SK-N-SH treated with all-trans-retinoic acid at 6 μM for 48 hours (cell line): ENCODE measurements at regions not wholly inside any gene's neighbourhood (a gene's known extent, or its start where the extent isn't known, plus 50 kb on each side); places are given as distances from the start of the nearest gene placed in this dataset.

ENCODE experiments used
- CREB5 ChIP-seq: fragments of 250-450 bp; sonication (Bioruptor Pico); IDR thresholded peaks from 2 replicates; pipeline ENCODE4 v1.5.1; 2020; ENCODE audit warnings: low read depth, mild to moderate bottlenecking, moderate library complexity
- GLIS3 ChIP-seq: fragments of 250-450 bp; sonication (Bioruptor Pico); IDR thresholded peaks from 2 replicates; pipeline ENCODE4 v1.5.0; 2020; ENCODE audit warnings: mild to moderate bottlenecking, moderate library complexity
- PATZ1 ChIP-seq: fragments of 250-450 bp; sonication (Bioruptor Pico); IDR thresholded peaks from 2 replicates; pipeline ENCODE4 v1.8.0; 2020; ENCODE audit warnings: mild to moderate bottlenecking, moderate library complexity, borderline replicate concordance
- RARB ChIP-seq: fragments of 250-450 bp; sonication (Bioruptor Pico); IDR thresholded peaks from 2 replicates; pipeline ENCODE4 v1.8.0; 2021; ENCODE audit warnings: mild to moderate bottlenecking, moderate library complexity
- SNAI2 ChIP-seq: fragments of 250-450 bp; sonication (Bioruptor Pico); IDR thresholded peaks from 2 replicates; pipeline ENCODE4 v1.5.0; 2020; ENCODE audit warnings: mild to moderate bottlenecking, moderate library complexity
- TCF4 ChIP-seq: fragments of 250-450 bp; sonication (Bioruptor Pico); IDR thresholded peaks from 2 replicates; pipeline ENCODE4 v1.8.0; 2021; ENCODE audit warnings: mild to moderate bottlenecking, moderate library complexity, borderline replicate concordance
- ZNF8 ChIP-seq: fragments of 450-650 bp; formaldehyde crosslinking; IDR thresholded peaks from 2 replicates; pipeline ENCODE4 v1.5.0; 2020; ENCODE audit warnings: mild to moderate bottlenecking, moderate library complexity

GRCh38 chr14:98932431-98933325 is 339.3 kb downstream of the BCL11B start:
- TF ChIP-seq RARB (CRISPR knock-in tag) (no peak), GLIS3 (no peak), PATZ1 (no peak), SNAI2 (CRISPR knock-in tag) (no peak), CREB5 (CRISPR knock-in tag) (no peak), ZNF8 (CRISPR knock-in tag) (no peak), TCF4 (CRISPR knock-in tag) (no peak)
